Left renal pelvis (tissue), 4 donors: ENCODE measurements at regions not wholly inside any gene's neighbourhood (a gene's known extent, or its start where the extent isn't known, plus 50 kb on each side); places are given as distances from the start of the nearest gene placed in this dataset.

Experiments used
- DNase-seq, 4 donors: peaks; one replicate each; pipeline ENCODE4 v3.0.0-alpha.2; 2013; ENCODE audit warnings: low read depth in 4 of 4, low spot score in 3 of 4

DNA sequence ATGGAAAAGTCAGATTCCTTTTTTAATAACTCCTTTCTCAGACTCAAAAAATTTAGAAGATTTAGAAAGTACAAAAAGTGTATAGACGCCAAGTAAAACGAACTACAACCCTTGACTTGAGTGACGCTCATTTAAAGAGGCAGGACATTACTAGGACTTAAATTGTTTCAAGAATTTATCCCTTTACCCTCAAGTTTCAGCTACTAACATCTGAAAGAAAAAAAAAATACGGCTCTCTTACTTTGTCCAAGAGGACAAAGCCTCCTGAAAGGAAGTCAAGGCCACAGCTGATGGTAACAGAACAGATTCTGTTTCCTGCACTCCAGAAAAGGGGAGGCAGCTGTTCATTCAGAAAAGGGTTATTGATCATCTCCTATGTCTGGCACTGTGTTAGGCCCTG lies 57.6 kb upstream of the PKDCC start:
- DNase-seq: no peak

- DNase-seq: no peak
These were observed 57.1 kb upstream of the PKDCC start for GRCh38 chr2:41990688-41991087.

DNA sequence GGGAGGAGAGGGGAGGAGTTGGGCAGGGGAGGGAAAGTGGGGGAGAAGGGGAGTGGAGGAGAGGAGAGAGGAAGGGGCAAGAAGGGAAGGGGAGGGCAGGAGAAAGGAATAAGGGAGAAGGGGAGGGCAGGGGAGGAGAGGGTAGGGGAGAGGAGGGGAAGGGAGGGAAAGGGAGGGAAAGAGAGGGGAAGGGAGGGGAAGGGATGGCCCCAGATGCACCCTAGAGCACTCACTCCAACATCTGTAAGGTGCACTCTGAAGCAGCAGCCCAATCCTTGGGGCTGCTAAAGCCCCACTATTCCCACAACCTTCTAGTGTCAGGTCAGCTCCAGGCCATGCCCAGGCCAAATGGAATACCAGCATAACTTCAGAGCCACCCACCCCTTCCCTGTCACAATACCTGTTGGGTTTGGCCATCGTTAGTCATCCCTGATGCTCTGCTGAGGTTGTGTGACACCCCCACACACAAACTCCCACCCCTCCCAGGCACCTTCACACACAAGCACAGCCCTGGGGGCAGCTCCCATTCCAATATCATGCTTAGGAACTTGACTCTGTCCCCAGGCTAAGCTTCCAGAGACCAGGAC lies 55.7 kb upstream of the PKDCC start:
- DNase-seq: no peak

DNA sequence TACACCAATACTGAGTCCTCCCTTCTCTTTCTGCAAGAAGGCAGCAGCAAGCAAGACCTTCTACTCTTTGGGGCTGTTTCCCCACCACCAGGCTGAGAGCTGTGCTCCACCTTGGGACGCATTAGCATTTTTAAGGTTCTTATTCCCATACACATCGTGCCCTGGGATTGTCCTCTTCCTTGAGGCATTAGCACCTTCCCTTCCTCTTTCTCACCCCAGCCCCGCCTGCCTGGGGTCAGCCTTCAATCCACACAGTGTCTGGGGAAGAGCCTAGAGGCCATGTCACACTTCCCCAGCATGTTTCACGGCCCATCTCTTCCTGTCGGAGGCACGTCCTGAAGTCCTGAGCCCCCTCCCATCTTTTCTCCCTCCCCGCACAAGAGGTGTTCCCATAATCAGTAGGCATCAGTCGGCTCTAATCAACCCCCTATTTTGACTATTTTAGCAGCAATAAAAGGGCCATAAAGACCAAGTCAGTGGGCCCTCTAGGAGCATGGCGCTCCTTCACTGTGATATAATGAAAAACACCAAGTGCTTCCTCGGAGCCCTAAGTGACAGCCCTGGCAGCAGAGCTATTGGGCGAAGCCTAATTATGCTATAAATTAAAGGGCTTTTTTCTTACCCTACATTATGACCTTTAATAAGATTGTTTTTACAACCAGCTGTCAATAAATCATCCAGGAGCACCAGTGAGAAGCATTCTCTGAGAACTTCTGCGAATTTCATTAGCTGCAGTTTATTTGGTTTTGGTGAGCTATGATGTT lies 55.0 kb upstream of the PKDCC start:
- DNase-seq: no peak

- DNase-seq: peak in 1 of 4 donors; percentile 28
These were observed 54.3 kb upstream of the PKDCC start for GRCh38 chr2:41993435-41993925.

- no peak for DNase-seq
These were observed 53.6 kb upstream of the PKDCC start for GRCh38 chr2:41994233-41994637.

- DNase-seq: no peak
These were observed 53.2 kb upstream of the PKDCC start for GRCh38 chr2:41994661-41995060.

GRCh38 chr2:41997561-41997960 lies 50.3 kb upstream of the PKDCC start:
- no peak for DNase-seq
